ENCODE measurements at regions not wholly inside any gene's neighbourhood (a gene's known extent, or its start where the extent isn't known, plus 50 kb on each side); places are given as distances from the start of the nearest gene placed in this dataset.

- TF ChIP-seq CTCF (IDR thresholded peaks at IDR 0.05) (no peak), POLR2A (IDR thresholded peaks at IDR 0.05) (no peak)
Measured at GRCh38 chr3:6721491-6721890, 139.4 kb upstream of the GRM7 start.
